ENCODE measurements at regions not wholly inside any gene's neighbourhood (a gene's known extent, or its start where the extent isn't known, plus 50 kb on each side); places are given as distances from the start of the nearest gene placed in this dataset.
"Not testable (repeated sequence)": the region's sequence is repeated elsewhere in the genome, so short reads cannot be mapped to it uniquely, and the experiment has no call there.

DNA sequence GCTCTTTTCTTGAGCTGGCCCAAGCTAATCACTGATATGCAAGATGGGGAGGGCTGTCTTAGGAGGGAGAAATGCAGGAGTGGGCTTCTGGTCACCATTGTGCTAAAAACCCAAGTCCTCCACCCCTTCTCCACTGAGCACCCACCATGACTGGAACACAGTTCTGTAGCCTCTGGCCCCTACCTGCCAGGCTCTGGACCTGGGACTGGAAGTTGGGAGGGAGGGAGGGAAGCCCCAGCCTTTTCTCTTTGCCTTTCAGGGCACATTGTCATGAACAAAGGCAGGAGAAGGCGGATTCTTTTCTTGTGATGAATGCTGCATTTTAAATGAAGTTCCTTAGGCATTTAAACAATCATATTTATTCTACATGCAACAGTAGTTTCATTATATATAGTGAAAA is 559.1 kb upstream of the TRPC7 start:
- DNase-seq (ENCODE audit: extremely low read depth in 1 of 2, low read depth in 1 of 2) = no peak

DNA sequence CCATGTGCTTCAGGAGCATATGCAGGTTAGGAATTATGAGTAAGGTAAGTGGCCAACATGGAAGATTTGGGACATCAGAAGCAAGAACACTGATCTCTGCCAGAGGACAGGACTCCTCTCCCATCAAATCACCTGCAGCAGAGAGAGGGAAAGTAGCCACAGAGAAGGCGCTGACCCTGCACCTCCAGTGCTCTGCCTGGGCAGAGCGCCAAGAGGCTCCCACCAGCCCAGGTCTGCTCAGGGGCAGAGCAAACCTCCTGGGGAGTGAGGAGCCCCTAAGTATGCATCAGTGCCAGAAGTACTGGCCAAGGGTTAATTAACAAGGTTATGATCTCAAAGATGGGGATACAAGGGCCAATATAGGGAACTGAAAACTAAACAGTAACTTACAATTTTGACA is 545.3 kb upstream of the TRPC7 start:
- no peak for DNase-seq (ENCODE audit: extremely low read depth in 1 of 2, low read depth in 1 of 2)

DNA sequence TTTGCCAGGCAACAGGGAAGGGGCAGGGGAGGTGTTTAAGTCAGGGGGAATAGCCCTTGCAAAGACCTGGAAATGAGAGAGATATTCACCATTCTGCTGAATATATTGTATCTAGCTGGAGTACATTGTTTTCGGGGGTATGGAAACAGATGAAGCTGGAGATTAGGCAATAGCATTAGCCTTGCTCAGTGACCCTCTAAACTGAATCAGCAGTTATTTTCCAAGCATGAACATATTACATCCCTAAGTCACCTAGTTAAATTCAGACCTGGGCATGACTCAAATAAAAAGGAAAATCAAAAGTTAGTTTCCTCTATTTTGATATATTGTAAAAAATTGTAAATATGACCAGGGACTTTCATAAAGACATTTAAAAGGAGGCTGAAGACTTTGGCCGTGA is 544.6 kb upstream of the TRPC7 start:
- no peak for DNase-seq (ENCODE audit: extremely low read depth in 1 of 2, low read depth in 1 of 2)

DNA sequence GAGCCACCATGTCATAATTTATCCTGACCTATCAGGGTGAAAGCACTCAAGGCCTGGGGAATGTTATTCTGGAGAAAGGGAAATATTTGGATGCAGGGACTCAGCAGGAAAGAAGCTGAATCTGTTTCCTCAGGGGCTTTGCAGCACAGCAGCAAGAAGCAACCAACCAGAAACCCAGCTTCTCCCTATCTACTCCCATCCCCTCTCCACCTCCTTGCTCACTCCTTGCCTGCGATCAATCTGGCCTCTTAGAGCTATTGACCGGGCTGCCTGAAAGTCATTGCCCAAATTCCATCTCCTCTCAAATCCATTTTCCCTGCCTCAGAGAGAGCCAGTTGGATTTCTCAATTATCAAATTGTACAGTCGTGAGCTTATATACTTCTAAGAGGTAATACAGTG is 542.0 kb upstream of the TRPC7 start:
- no peak for DNase-seq (ENCODE audit: extremely low read depth in 1 of 2, low read depth in 1 of 2)

DNA sequence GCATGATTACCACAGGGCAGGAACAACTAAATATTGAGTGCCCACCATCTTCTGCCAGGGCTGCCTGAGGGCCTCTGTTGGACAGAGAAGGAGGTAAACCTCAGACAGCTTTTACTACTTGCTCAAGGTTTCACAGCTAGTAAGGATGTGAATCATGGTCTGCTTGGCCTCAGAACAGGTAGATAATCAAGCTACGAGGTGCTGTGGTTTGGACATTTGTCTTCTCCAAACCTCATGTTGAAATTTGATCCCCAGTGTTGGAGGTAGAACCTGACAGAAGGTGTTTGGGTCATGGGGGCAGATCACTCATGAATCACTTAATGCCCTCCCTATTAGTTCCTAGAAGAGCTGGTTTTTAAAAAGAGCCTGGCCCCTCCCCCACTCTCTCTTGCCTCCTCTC is 541.2 kb upstream of the TRPC7 start:
- DNase-seq (ENCODE audit: extremely low read depth in 1 of 2, low read depth in 1 of 2) = no peak

GRCh38 chr5:136905571-136905970 is 540.2 kb upstream of the TRPC7 start:
- no peak for DNase-seq (ENCODE audit: extremely low read depth in 1 of 2, low read depth in 1 of 2)

GRCh38 chr5:136894070-136894469 is 528.7 kb upstream of the TRPC7 start:
- DNase-seq (ENCODE audit: extremely low read depth in 1 of 2, low read depth in 1 of 2) = no peak

GRCh38 chr5:136892000-136892399 is 526.7 kb upstream of the TRPC7 start:
- DNase-seq (ENCODE audit: extremely low read depth in 1 of 2, low read depth in 1 of 2) = no peak

DNA sequence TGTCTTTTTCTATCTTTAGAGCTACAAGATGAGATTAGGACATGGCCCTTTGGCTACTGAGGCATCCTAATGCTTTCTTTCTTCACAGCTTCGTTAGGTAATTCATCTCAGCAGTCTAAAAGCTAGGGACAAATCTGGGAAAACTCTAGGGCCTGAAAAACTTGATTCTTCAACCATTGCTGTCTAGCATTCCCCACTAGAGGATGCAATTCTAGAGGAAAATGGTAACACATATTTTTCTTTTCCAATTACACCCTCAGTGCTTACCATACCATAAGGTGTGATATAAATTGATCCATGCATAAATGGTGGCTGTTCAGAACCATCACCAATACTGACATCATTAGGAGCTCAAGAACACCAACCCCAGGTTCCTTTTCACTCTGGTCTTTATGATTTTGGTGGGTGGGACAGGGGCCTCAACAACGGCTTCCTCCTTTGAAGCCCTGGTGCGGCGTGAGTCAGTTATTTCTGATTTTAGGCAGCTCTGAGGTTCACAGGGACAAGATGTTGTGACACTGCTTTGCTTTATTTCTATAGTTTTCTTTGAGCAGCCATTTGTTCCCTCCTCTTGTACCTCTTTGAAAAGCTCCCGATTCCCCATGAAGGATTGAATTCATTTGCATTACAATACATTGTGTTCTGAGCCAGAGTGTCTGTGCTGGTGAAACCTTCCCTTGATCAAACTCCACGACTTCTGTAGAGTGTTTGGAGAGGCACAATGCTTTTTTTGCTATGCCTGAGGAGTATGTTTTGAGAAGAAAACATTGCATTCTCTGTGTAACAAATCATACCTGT is 526.0 kb upstream of the TRPC7 start:
- DNase-seq (ENCODE audit: extremely low read depth in 1 of 2, low read depth in 1 of 2) = no peak

- DNase-seq (ENCODE audit: extremely low read depth in 1 of 2, low read depth in 1 of 2) = no peak
Observed at GRCh38 chr5:136890431-136891148, 525.2 kb upstream of the TRPC7 start.

DNA sequence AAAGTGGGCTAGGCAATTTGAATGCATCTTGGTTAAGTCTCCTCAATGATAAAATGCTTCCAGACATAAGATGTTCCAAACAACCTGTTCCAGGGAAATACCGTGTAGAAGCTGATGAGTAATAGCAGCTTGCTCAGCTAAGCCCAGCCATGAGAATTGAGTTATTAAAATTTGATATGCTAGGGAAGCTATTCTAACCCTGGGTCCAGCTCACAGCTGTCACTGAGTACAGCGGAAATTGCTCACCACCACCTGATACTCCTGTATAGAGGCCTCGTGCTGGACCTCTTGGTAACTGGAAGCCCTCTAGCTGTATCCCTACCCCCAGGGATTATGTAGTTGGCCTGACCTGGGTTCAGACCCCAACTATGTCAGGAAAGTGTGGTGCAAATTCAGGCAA is 521.3 kb upstream of the TRPC7 start:
- no peak for DNase-seq (ENCODE audit: extremely low read depth in 1 of 2, low read depth in 1 of 2)

DNA sequence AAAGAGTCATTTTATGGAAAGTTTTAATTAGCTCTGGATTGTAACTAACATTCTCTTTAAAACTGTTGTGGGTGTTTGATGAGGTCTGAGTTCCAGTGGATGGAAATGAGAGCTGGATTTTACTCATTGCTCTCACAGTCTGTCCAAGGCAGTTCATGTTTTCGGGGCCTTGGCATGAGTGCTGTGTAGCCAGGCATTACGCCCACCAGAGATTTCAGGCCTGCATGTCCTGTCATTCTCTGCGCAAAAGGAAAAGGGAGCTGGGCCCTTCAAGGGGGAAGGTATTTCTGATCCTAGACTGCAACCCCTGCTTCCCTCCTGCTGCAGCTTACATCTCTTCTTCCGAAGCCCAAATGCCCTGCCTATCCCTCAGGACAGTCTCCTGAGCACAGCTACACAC is 499.6 kb upstream of the TRPC7 start:
- no peak for DNase-seq (ENCODE audit: extremely low read depth in 1 of 2, low read depth in 1 of 2)

GRCh38 chr5:136856648-136857047 is 491.3 kb upstream of the TRPC7 start:
- DNase-seq (ENCODE audit: extremely low read depth in 1 of 2, low read depth in 1 of 2) = no peak

- no peak for DNase-seq (ENCODE audit: extremely low read depth in 1 of 2, low read depth in 1 of 2)
Observed at GRCh38 chr5:136853971-136854370, 488.6 kb upstream of the TRPC7 start.

GRCh38 chr5:136840601-136841000 is 475.3 kb upstream of the TRPC7 start:
- no peak for DNase-seq (ENCODE audit: extremely low read depth in 1 of 2, low read depth in 1 of 2)

GRCh38 chr5:136836093-136836492 is 470.7 kb upstream of the TRPC7 start:
- DNase-seq (ENCODE audit: extremely low read depth in 1 of 2, low read depth in 1 of 2) = no peak

- no peak for DNase-seq (ENCODE audit: extremely low read depth in 1 of 2, low read depth in 1 of 2)
Observed at GRCh38 chr5:136820848-136821247, 455.5 kb upstream of the TRPC7 start.

- no peak for DNase-seq (ENCODE audit: extremely low read depth in 1 of 2, low read depth in 1 of 2)
Observed at GRCh38 chr5:136819526-136820302, 454.4 kb upstream of the TRPC7 start.

GRCh38 chr5:136816327-136816726 is 451.0 kb upstream of the TRPC7 start:
- no peak for DNase-seq (ENCODE audit: extremely low read depth in 1 of 2, low read depth in 1 of 2)

DNA sequence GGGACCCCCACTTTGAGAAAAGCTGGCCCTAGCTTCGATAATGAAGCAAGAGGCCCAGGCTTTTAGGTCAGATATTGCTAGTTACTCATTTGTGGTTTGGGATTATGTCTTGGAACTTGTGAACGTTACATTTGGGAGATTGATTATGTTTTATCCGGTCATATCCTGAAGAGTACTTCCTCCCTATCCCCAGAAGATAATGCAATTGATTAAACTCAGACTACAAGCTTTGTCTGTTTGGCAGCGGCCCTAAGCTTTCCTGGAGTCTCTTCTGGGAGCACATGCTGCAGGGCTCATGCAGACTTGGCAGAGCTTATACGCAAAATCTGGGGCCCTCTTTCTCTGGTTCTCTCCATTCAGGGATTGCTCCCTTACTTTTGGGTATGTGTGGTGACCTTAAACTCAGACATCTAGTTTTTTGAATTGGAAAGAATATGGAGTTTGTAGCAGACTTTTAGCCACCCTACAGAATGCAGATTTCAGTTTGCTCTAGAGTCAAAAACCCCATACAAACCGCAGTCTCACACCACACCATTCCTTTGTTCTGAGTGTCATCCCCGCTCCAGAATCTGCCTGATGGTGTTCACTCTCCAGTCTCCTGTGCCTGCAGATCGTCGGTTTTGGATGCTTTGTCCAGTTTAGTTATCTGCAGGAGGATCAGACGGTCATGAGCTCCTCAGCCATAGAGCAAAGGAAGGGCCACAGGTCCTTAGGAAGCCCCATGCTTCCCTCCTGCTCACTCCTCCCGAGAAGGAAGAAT is 449.5 kb upstream of the TRPC7 start:
- no peak for DNase-seq (ENCODE audit: extremely low read depth in 1 of 2, low read depth in 1 of 2)

GRCh38 chr5:136812270-136812669 is 446.9 kb upstream of the TRPC7 start:
- DNase-seq (ENCODE audit: extremely low read depth in 1 of 2, low read depth in 1 of 2) = not testable (repeated sequence)
